ENCODE measurements at regions not wholly inside any gene's neighbourhood (a gene's known extent, or its start where the extent isn't known, plus 50 kb on each side); places are given as distances from the start of the nearest gene placed in this dataset.

DNA sequence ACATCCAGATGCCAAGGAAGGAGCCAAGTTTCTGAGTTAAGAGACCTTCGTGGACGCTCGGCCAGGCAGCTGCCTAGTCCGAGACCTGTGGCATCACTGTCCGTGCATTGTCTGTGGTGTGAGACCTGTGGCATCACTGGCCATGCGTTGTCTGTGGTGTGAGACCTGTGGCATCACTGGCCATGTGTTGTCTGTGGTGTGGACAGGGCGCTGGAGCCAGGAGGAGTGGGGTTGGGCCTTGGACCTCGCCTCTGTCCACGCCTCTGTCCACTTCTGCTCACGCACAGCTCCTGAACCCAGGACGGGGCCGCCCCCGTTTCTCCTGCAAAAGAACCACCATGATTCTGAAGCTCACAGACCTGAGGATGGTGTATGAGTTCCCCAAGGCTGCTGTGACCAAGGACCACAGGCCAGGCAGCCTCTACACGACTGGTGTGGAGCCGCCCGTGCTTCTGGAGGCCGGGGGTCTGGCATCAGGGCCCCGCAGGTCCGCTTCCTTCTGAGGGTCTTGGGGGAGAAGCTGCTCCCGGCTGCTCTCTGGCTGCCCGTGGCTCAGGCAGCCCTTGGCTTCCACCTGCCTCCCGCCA is 1218.3 kb downstream of the BRD1 start:
- TF ChIP-seq EZH2 (IDR thresholded peaks at IDR 0.05; ENCODE audit: insufficient read depth, poor library complexity, severe bottlenecking) (no peak), EZH2phosphoT487 (IDR thresholded peaks at IDR 0.05; ENCODE audit: insufficient read depth, low read depth) (no peak)
